A549 (cell line): ENCODE measurements at regions not wholly inside any gene's neighbourhood (a gene's known extent, or its start where the extent isn't known, plus 50 kb on each side); places are given as distances from the start of the nearest gene placed in this dataset.

Source experiments
- ATAC-seq, 2 experiments: fragments of 200-7000 bp in 1 of 2; fragments of >200 bp in 1 of 2; cut with Nextera tagmentation in 1 of 2; cut with Tn5 transposase in 1 of 2; 3 replicates each; pipeline versions ENCODE4 v1.8.0 to v1.9.1; 2018 to 2020; ENCODE audit warnings: mild to moderate bottlenecking in 1 of 2, moderate library complexity in 1 of 2
- CTCF ChIA-PET: fragments of 300-600 bp; sonication (Branson Sonifier 250); formaldehyde crosslinking; extraction: SDS; loops from one replicate; lab custom pipeline; 2021; ENCODE audit warnings: antibody characterized with exemption, inconsistent platforms; lab: Yijun Ruan, JAX
- POLR2A ChIA-PET: fragments of 350-600 bp; formaldehyde crosslinking; extraction: SDS; loops from one replicate; lab custom pipeline; 2021; ENCODE audit warnings: antibody characterized with exemption, inconsistent platforms; lab: Yijun Ruan, JAX
- DNase-seq, 2 experiments: peaks; one replicate each; pipeline versions ENCODE4 v3.0.0 to v3.0.0-alpha.2; 2011 to 2016; ENCODE audit warnings: low read depth in 1 of 2, low spot score in 1 of 2
- FAIRE-seq: peaks from 2 replicates; lab custom pipeline; 2011; peaks lifted over from hg19 to GRCh38; lab: Jason Lieb, UNC
- H3K27ac ChIP-seq, 2 experiments: fragments of >200 bp; sonication (Bioruptor Twin); formaldehyde crosslinking; 3 replicates each; pipeline ENCODE4 v1.5.1; 2016 to 2017
- H3K4me1 ChIP-seq: fragments of >200 bp; sonication (Bioruptor Twin); formaldehyde crosslinking; 3 replicates; pipeline ENCODE4 v1.6.1; 2016
- H3K4me2 ChIP-seq: fragments of >200 bp; sonication (Bioruptor Twin); formaldehyde crosslinking; 3 replicates; pipeline ENCODE4 v1.6.1; 2016
- H3K4me3 ChIP-seq: fragments of >200 bp; sonication (Bioruptor Twin); formaldehyde crosslinking; 3 replicates; pipeline ENCODE4 v1.5.1; 2016
- H3K9me3 ChIP-seq: fragments of >200 bp; sonication (Bioruptor Twin); formaldehyde crosslinking; 3 replicates; pipeline ENCODE4 v1.6.1; 2016
- CBX8 ChIP-seq: fragments of 200-600 bp; sonication (generic); IDR thresholded peaks from 2 replicates; pipeline ENCODE4 v1.6.1; 2016
- ESRRA ChIP-seq: fragments of 150-350 bp; IDR thresholded peaks from 2 replicates; pipeline ENCODE4 v1.6.1; 2014; ENCODE audit warnings: mild to moderate bottlenecking, low read length, borderline replicate concordance
- FOSL2 ChIP-seq, 2 experiments: fragments of 450-650 bp in 1 of 2; fragments of >200 bp in 1 of 2; sonication (Bioruptor Twin) in 1 of 2; formaldehyde crosslinking; IDR thresholded peaks; 2 replicates each; pipeline versions ENCODE4 v1.5.0 to v1.6.1; 2016 to 2020; ENCODE audit warnings: mild to moderate bottlenecking in 1 of 2, moderate library complexity in 1 of 2
- FOXS1 ChIP-seq: fragments of 250-450 bp; sonication (Bioruptor Pico); IDR thresholded peaks from 2 replicates; pipeline ENCODE4 v1.5.0; 2020; ENCODE audit warnings: mild to moderate bottlenecking, moderate library complexity
- GATA3 ChIP-seq: IDR thresholded peaks from 2 replicates; pipeline ENCODE4 v1.6.1; 2012; ENCODE audit warnings: borderline replicate concordance
- HDAC2 ChIP-seq: fragments of 200-600 bp; sonication (generic); IDR thresholded peaks from 2 replicates; pipeline ENCODE4 v1.6.1; 2016
- HES2 ChIP-seq: fragments of >200 bp; sonication (Bioruptor Twin); formaldehyde crosslinking; IDR thresholded peaks from 2 replicates; pipeline ENCODE4 v1.6.1; 2016
- JUNB ChIP-seq: fragments of >200 bp; sonication (Bioruptor Twin); formaldehyde crosslinking; IDR thresholded peaks from 2 replicates; pipeline ENCODE4 v1.6.1; 2016
- NFE2L2 ChIP-seq: fragments of 150-350 bp; conservative IDR thresholded peaks from 2 replicates; pipeline ENCODE4 v1.6.1; 2014; ENCODE audit warnings: low read length
- POLR2A ChIP-seq: IDR thresholded peaks from 2 replicates; pipeline ENCODE4 v1.6.1; 2012; ENCODE audit warnings: mild to moderate bottlenecking, low read length
- RFX5 ChIP-seq: fragments of 450-650 bp; IDR thresholded peaks from 2 replicates; pipeline ENCODE4 v1.7.1; 2014; ENCODE audit warnings: antibody characterized with exemption, mild to moderate bottlenecking, moderate library complexity
- TFCP2L1 ChIP-seq: fragments of 250-450 bp; sonication (Bioruptor Pico); IDR thresholded peaks from 2 replicates; pipeline ENCODE4 v1.5.0; 2021; ENCODE audit warnings: mild to moderate bottlenecking
- TP53 ChIP-seq: fragments of 250-450 bp; sonication (Bioruptor Pico); IDR thresholded peaks from 2 replicates; pipeline ENCODE4 v1.5.0; 2021; ENCODE audit warnings: mild to moderate bottlenecking, moderate library complexity
- ZSCAN20 ChIP-seq: fragments of 250-450 bp; sonication (Bioruptor Pico); IDR thresholded peaks from 2 replicates; pipeline ENCODE4 v1.8.0; 2022; ENCODE audit warnings: mild to moderate bottlenecking, moderate library complexity
- WGBS: methylation state at CpG from one replicate; pipeline ENCODE4 v1.1.6; 2017; ENCODE audit errors: missing lambda C conversion rate; 5-methylcytosine and 5-hydroxymethylcytosine counted together
- TF ChIP-seq, protein P1 (sequence below): fragments of >200 bp; sonication (Bioruptor Twin); formaldehyde crosslinking; IDR thresholded peaks from 3 replicates; pipeline ENCODE4 v1.5.1; 2016
- TF ChIP-seq, protein P2 (sequence below): fragments of >200 bp; sonication (Bioruptor Twin); formaldehyde crosslinking; IDR thresholded peaks from 3 replicates; pipeline ENCODE4 v1.6.1; 2016
- TF ChIP-seq, protein P3 (sequence below): fragments of 450-650 bp; IDR thresholded peaks from 2 replicates; pipeline ENCODE4 v1.6.1; 2014; ENCODE audit warnings: antibody characterized with exemption
- TF ChIP-seq, protein P4 (sequence below): IDR thresholded peaks from 2 replicates; pipeline ENCODE4 v1.6.1; 2012; ENCODE audit warnings: low read depth, borderline replicate concordance

- peak overlapping the region; percentile 48 for H3K4me2 ChIP-seq
- ChIA-PET CTCF (no interaction called here), POLR2A (no interaction called here)
- DNase-seq (peak in 1 of 2 experiments; percentile 16), FAIRE-seq (no peak), ATAC-seq (peak in 1 of 2 experiments; percentile 59; a peak in 1 of 6 replicates)
- H3K4me3 ChIP-seq = no peak overlapping the region
- H3K27ac ChIP-seq = peak overlapping the region in 1 of 2 experiments; percentile 46; a peak in 2 of 6 replicates
- peaks cover 21% of the 10 kb centered on the region for H3K4me1 ChIP-seq
- 0% methylated on average over 1 of the region's 1 CpG for WGBS
- H3K9me3 ChIP-seq = no peaks in the 10 kb centered on the region
- peak; percentile 73; the same call in 1 of the 2 replicates for TF ChIP-seq GATA3
- 0 out of 2 replicates have a peak, but pooled peaks have one; percentile 24 for TF ChIP-seq JUNB
- no peak for TF ChIP-seq HDAC2
These were observed 761.0 kb downstream of the EPHA4 start for GRCh38 chr2:220811115-220811514.

GRCh38 chr2:220811952-220812570, 760.0 kb downstream of the EPHA4 start:
- peak in 1 of 2 experiments; percentile 18 for DNase-seq
- Histone ChIP-seq H3K9me3 (no peaks in the 10 kb centered on the region), H3K4me3 (no peak overlapping the region), H3K27ac (peak overlapping the region; percentile 30 to 46; a peak in 2 of 6 replicates), H3K4me2 (peak overlapping the region; percentile 48), H3K4me1 (peaks cover 21% of the 10 kb centered on the region)
- peak in 1 of 2 experiments; percentile 47; a peak in 1 of 6 replicates for ATAC-seq
- CTCF ChIA-PET = no interaction called here
- TF ChIP-seq CBX8 (no peak), RFX5 (no peak), TFCP2L1 (no peak)
- TF ChIP-seq, protein P1, sequence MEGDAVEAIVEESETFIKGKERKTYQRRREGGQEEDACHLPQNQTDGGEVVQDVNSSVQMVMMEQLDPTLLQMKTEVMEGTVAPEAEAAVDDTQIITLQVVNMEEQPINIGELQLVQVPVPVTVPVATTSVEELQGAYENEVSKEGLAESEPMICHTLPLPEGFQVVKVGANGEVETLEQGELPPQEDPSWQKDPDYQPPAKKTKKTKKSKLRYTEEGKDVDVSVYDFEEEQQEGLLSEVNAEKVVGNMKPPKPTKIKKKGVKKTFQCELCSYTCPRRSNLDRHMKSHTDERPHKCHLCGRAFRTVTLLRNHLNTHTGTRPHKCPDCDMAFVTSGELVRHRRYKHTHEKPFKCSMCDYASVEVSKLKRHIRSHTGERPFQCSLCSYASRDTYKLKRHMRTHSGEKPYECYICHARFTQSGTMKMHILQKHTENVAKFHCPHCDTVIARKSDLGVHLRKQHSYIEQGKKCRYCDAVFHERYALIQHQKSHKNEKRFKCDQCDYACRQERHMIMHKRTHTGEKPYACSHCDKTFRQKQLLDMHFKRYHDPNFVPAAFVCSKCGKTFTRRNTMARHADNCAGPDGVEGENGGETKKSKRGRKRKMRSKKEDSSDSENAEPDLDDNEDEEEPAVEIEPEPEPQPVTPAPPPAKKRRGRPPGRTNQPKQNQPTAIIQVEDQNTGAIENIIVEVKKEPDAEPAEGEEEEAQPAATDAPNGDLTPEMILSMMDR = no peak
- TF ChIP-seq, all 56 proteins: peak for 0
- FAIRE-seq = no peak
- WGBS = 3% methylated on average over 1 of the region's 1 CpG
- POLR2A ChIA-PET = no interaction called here

GRCh38 chr2:220814441-220814840, 757.7 kb downstream of the EPHA4 start:
- DNase-seq (no peak), FAIRE-seq (no peak), ATAC-seq (no peak)
- H3K9me3 ChIP-seq = no peaks in the 10 kb centered on the region
- no peak overlapping the region for H3K27ac ChIP-seq
- 52% methylated on average over 4 of the region's 4 CpGs for WGBS
- CTCF ChIA-PET = no interaction called here
- H3K4me1 ChIP-seq = peaks cover 21% of the 10 kb centered on the region
- no peak overlapping the region for H3K4me2 ChIP-seq
- POLR2A ChIA-PET = no interaction called here
- TF ChIP-seq HES2 (no peak), FOSL2 (IDR thresholded peaks at IDR 0.05) (no peak), FOSL2 (CRISPR knock-in tag; IDR thresholded peaks at IDR 0.05) (no peak), NFE2L2 (no peak), ZSCAN20 (CRISPR knock-in tag) (no peak), POLR2A (no peak), JUNB (no peak), CBX8 (no peak), TFCP2L1 (no peak), FOXS1 (CRISPR knock-in tag) (no peak)
- TF ChIP-seq, protein P2, sequence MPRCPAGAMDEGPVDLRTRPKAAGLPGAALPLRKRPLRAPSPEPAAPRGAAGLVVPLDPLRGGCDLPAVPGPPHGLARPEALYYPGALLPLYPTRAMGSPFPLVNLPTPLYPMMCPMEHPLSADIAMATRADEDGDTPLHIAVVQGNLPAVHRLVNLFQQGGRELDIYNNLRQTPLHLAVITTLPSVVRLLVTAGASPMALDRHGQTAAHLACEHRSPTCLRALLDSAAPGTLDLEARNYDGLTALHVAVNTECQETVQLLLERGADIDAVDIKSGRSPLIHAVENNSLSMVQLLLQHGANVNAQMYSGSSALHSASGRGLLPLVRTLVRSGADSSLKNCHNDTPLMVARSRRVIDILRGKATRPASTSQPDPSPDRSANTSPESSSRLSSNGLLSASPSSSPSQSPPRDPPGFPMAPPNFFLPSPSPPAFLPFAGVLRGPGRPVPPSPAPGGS = no peak
- TF ChIP-seq, protein P3, sequence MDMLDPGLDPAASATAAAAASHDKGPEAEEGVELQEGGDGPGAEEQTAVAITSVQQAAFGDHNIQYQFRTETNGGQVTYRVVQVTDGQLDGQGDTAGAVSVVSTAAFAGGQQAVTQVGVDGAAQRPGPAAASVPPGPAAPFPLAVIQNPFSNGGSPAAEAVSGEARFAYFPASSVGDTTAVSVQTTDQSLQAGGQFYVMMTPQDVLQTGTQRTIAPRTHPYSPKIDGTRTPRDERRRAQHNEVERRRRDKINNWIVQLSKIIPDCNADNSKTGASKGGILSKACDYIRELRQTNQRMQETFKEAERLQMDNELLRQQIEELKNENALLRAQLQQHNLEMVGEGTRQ = no peak
- no peak overlapping the region for H3K4me3 ChIP-seq

DNA sequence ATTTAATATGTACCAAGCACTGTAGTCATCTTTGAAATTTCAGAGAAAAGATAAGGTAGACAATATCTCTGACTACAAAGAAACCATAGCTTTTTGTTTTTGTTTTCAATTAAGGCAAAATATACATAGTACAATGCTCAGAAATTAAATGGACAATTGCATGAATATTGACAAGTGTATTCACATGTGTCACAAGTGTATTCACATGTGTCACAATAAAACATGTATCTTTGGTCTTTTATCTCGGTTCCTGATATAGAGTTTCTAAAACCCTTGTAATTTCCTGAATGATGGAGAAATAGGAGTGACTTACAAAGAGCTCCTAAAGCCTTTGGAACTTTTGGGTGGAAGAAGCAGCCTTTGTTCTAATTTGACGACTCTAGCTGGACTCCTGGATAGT, 756.4 kb downstream of the EPHA4 start:
- DNase-seq = no peak
- TF ChIP-seq JUNB (no peak), ESRRA (no peak), TP53 (CRISPR knock-in tag) (no peak)
- TF ChIP-seq, protein P4, sequence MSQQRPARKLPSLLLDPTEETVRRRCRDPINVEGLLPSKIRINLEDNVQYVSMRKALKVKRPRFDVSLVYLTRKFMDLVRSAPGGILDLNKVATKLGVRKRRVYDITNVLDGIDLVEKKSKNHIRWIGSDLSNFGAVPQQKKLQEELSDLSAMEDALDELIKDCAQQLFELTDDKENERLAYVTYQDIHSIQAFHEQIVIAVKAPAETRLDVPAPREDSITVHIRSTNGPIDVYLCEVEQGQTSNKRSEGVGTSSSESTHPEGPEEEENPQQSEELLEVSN = no peak
- CTCF ChIA-PET = interaction anchor here (0.6 kb wide), 1 partner anchor 1207 kb away, joined by 3 read pairs; no protein-coding TSS in a partner anchor
- POLR2A ChIA-PET = no interaction called here
- no peaks in the 10 kb centered on the region for H3K9me3 ChIP-seq
- no peak for ATAC-seq
- H3K4me1 ChIP-seq = peaks cover 18% of the 10 kb centered on the region
- 36% methylated on average over 2 of the region's 2 CpGs for WGBS
- H3K4me3 ChIP-seq = no peak overlapping the region
- no peak overlapping the region for H3K27ac ChIP-seq
- no peak for FAIRE-seq
- H3K4me2 ChIP-seq = no peak overlapping the region
